ENCODE measurements at regions not wholly inside any gene's neighbourhood (a gene's known extent, or its start where the extent isn't known, plus 50 kb on each side); places are given as distances from the start of the nearest gene placed in this dataset.

- intact Hi-C loops (cut with DNase I) = no loop called here
- 80 to 91% (median 84%) methylated on average over 1 of the region's 1 CpG for WGBS, 3 donors
These were observed 513.1 kb downstream of the SLITRK6 start for GRCh38 chr13:85286081-85286480.

GRCh38 chr13:85284349-85284748 lies 514.9 kb downstream of the SLITRK6 start:
- intact Hi-C loops (cut with DNase I) = no loop called here
- no peaks in the 10 kb centered on the region for H3K9me3 ChIP-seq
- no peak overlapping the region for H3K27ac ChIP-seq
- no peak for TF ChIP-seq CTCF (IDR thresholded peaks at IDR 0.05)
- TF ChIP-seq EP300 (IDR thresholded peaks at IDR 0.05) = no peak
- TF ChIP-seq POLR2A (IDR thresholded peaks at IDR 0.05) = no peak
- no peaks in the 10 kb centered on the region for H3K4me1 ChIP-seq (ENCODE audit: insufficient read depth)
- WGBS, 3 donors = 90 to 91% (median 91%) methylated on average over 2 of the region's 2 CpGs
- no peaks in the 10 kb centered on the region for H3K36me3 ChIP-seq
- DNase-seq = no peak
- H3K4me3 ChIP-seq = no peak overlapping the region
- H3K27me3 ChIP-seq = no peaks in the 10 kb centered on the region

More at GRCh38 chr13:85286081-85286480, 513.1 kb downstream of the SLITRK6 start:
- Histone ChIP-seq H3K27me3 (no peaks in the 10 kb centered on the region), H3K9me3 (no peaks in the 10 kb centered on the region), H3K36me3 (no peaks in the 10 kb centered on the region), H3K4me1 (ENCODE audit: insufficient read depth) (no peaks in the 10 kb centered on the region), H3K27ac (no peak overlapping the region), H3K4me3 (no peak overlapping the region)
- TF ChIP-seq EP300 (IDR thresholded peaks at IDR 0.05) (no peak), POLR2A (IDR thresholded peaks at IDR 0.05) (no peak), CTCF (IDR thresholded peaks at IDR 0.05) (no peak)
- DNase-seq = no peak

- H3K4me3 ChIP-seq = no peak overlapping the region
- no peak overlapping the region for H3K27ac ChIP-seq
- no peaks in the 10 kb centered on the region for H3K27me3 ChIP-seq
- H3K36me3 ChIP-seq = no peaks in the 10 kb centered on the region
- DNase-seq = no peak
- intact Hi-C loops (cut with DNase I) = no loop called here
- TF ChIP-seq POLR2A (IDR thresholded peaks at IDR 0.05) (no peak), CTCF (IDR thresholded peaks at IDR 0.05) (no peak), EP300 (IDR thresholded peaks at IDR 0.05) (no peak)
- H3K9me3 ChIP-seq = no peaks in the 10 kb centered on the region
- H3K4me1 ChIP-seq (ENCODE audit: insufficient read depth) = no peaks in the 10 kb centered on the region
These were observed 515.8 kb downstream of the SLITRK6 start for GRCh38 chr13:85283408-85283807.

GRCh38 chr13:85282876-85283275 lies 516.3 kb downstream of the SLITRK6 start:
- H3K9me3 ChIP-seq = no peaks in the 10 kb centered on the region
- DNase-seq = no peak
- no peak overlapping the region for H3K27ac ChIP-seq
- intact Hi-C loops (cut with DNase I) = no loop called here
- WGBS, 3 donors = 72 to 78% (median 78%) methylated on average over 2 of the region's 2 CpGs
- no peak overlapping the region for H3K4me3 ChIP-seq
- TF ChIP-seq EP300 (IDR thresholded peaks at IDR 0.05) (no peak), POLR2A (IDR thresholded peaks at IDR 0.05) (no peak), CTCF (IDR thresholded peaks at IDR 0.05) (no peak)
- H3K4me1 ChIP-seq (ENCODE audit: insufficient read depth) = no peaks in the 10 kb centered on the region
- H3K27me3 ChIP-seq = no peaks in the 10 kb centered on the region
- no peaks in the 10 kb centered on the region for H3K36me3 ChIP-seq

GRCh38 chr13:85278851-85279250 lies 520.4 kb downstream of the SLITRK6 start:
- Histone ChIP-seq H3K27ac (no peak overlapping the region), H3K4me3 (no peak overlapping the region), H3K4me1 (ENCODE audit: insufficient read depth) (no peaks in the 10 kb centered on the region), H3K9me3 (no peaks in the 10 kb centered on the region), H3K27me3 (no peaks in the 10 kb centered on the region), H3K36me3 (no peaks in the 10 kb centered on the region)
- intact Hi-C loops (cut with DNase I) = no loop called here
- TF ChIP-seq POLR2A (IDR thresholded peaks at IDR 0.05) (no peak), CTCF (IDR thresholded peaks at IDR 0.05) (no peak), EP300 (IDR thresholded peaks at IDR 0.05) (no peak)
- WGBS, 3 donors = 41 to 54% (median 49%) methylated on average over 2 of the region's 2 CpGs
- DNase-seq = no peak
